Caco-2 (cell line): ENCODE measurements at regions not wholly inside any gene's neighbourhood (a gene's known extent, or its start where the extent isn't known, plus 50 kb on each side); places are given as distances from the start of the nearest gene placed in this dataset.

ENCODE experiments used
- BruUV-seq: library from RNA; stranded (reverse); fragments of 400-500 nt; replicated peaks from 2 replicates; lab custom pipeline; 2021; lab: Mats Ljungman, UMichigan
- CTCF ChIA-PET: fragments of 300-600 bp; sonication (Branson Sonifier 250); formaldehyde crosslinking; loops from one replicate; lab custom pipeline; 2022; ENCODE audit warnings: antibody characterized with exemption; lab: Charles Lee
- POLR2A ChIA-PET: fragments of 300-600 bp; sonication (Branson Sonifier 250); formaldehyde crosslinking; loops from one replicate; lab custom pipeline; 2022; ENCODE audit warnings: antibody characterized with exemption; lab: Charles Lee
- DNase-seq, 2 experiments: peaks; one replicate each; pipeline versions ENCODE4 v3.0.0 to v3.0.0-alpha.2; 2020 to 2022
- H3K27me3 ChIP-seq: replicated peaks from 2 replicates; pipeline ENCODE4 v1.6.0; 2011; ENCODE audit warnings: low read length; ENCODE audit not compliant: control insufficient read depth, insufficient read depth
- H3K36me3 ChIP-seq: 2 replicates; pipeline ENCODE4 v1.5.1; 2011; ENCODE audit warnings: low read length; ENCODE audit not compliant: control insufficient read depth, insufficient read depth
- H3K4me1 ChIP-seq: fragments of 250-450 bp; sonication (Bioruptor Pico); 2 replicates; pipeline ENCODE4 v1.5.1; 2020; ENCODE audit warnings: mild to moderate bottlenecking
- H3K4me3 ChIP-seq: 2 replicates; pipeline ENCODE4 v1.5.1; 2011; ENCODE audit warnings: low read depth, mild to moderate bottlenecking, control low read depth, low read length
- H3K9me3 ChIP-seq: fragments of 250-450 bp; sonication (Bioruptor Pico); 2 replicates; pipeline ENCODE4 v1.5.1; 2020; ENCODE audit warnings: mild to moderate bottlenecking, moderate library complexity
- H3K27ac Mint-ChIP-seq: one replicate; pipeline ENCODE4 v1.8.0; 2022; ENCODE audit warnings: mixed read lengths; ENCODE audit not compliant: unreplicated experiment
- H3K27me3 Mint-ChIP-seq: one replicate; pipeline ENCODE4 v1.8.0; 2022; ENCODE audit warnings: mixed read lengths; ENCODE audit not compliant: insufficient read depth, unreplicated experiment
- H3K36me3 Mint-ChIP-seq: one replicate; pipeline ENCODE4 v1.8.0; 2022; ENCODE audit warnings: mild to moderate bottlenecking, mixed read lengths; ENCODE audit not compliant: insufficient read depth, unreplicated experiment
- H3K4me1 Mint-ChIP-seq: one replicate; pipeline ENCODE4 v1.8.0; 2022; ENCODE audit warnings: low read depth, mixed read lengths; ENCODE audit not compliant: unreplicated experiment
- H3K4me3 Mint-ChIP-seq: one replicate; pipeline ENCODE4 v1.8.0; 2022; ENCODE audit warnings: mild to moderate bottlenecking, moderate library complexity, mixed read lengths; ENCODE audit not compliant: unreplicated experiment
- H3K9me3 Mint-ChIP-seq: one replicate; pipeline ENCODE4 v1.8.0; 2022; ENCODE audit warnings: mixed read lengths; ENCODE audit not compliant: unreplicated experiment
- intact Hi-C: fragments of 100-400 bp; cut with micrococcal nuclease; formaldehyde crosslinking; loops from one replicate; pipeline ENCODE4 v1.10.0; 2022; ENCODE audit not compliant: unreplicated experiment
- TF ChIP-seq, protein P1 (sequence below), 2 experiments: fragments of 200-600 bp in 1 of 2; IDR thresholded peaks; 1 replicate in 1 of 2; 2 replicates in 1 of 2; pipeline versions ENCODE4 v1.5.1 to v1.8.0; 2011 to 2022; ENCODE audit warnings: antibody characterized with exemption in 1 of 2, control low read depth in 1 of 2, inconsistent platforms in 1 of 2, low read depth in 1 of 2, low read length in 1 of 2, mild to moderate bottlenecking in 1 of 2, moderate library complexity in 1 of 2; ENCODE audit not compliant: insufficient read depth in 1 of 2, severe bottlenecking in 1 of 2, unreplicated experiment in 1 of 2

DNA sequence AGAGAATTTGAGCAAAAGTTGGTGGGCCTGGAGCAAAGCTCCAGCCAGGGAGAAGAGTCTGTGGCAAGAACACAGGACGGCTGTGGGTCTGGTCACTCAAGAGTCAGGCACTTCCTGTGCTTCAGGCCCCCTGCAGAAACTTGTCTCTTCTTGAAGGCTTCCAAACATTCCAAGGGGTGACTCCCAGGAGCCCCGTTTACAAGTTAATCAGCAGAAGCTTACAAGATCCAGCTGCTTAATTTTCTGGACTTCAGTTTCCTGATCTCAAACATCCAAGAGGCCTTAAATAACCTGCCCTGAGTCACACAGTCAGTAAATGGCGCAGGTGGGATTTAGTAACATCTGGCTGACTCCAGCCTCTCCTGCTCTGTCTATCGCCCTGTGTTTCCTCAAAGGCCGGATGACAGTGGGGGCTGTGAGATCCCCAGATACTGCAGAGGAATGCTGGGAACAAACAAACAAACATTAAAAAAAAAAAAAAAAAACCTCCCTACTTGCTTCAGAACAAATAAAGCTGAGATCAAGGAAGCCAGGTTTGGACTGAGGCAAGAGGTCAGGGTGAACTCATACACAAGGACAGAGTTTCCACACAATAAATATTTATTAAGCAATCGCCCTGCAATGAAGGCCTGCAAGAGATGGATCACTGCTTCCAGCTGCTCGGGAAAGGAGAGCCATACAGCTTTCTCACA, 175.4 kb upstream of the RFC3 start:
- Histone ChIP-seq H3K36me3 (no peaks in the 10 kb centered on the region), H3K4me3 (no peak overlapping the region), H3K4me1 (peaks cover 54% of the 10 kb centered on the region), H3K27me3 (no peaks in the 10 kb centered on the region), H3K9me3 (no peaks in the 10 kb centered on the region)
- Mint-ChIP-seq H3K4me3 (peak overlapping the region; percentile 22), H3K4me1 (peaks cover 60% of the 10 kb centered on the region), H3K27me3 (no peaks in the 10 kb centered on the region), H3K27ac (peak overlapping the region; percentile 89), H3K9me3 (no peaks in the 10 kb centered on the region), H3K36me3 (no peaks in the 10 kb centered on the region)
- DNase-seq, result peak; percentile 83 to 86
- BruUV-seq, result TSS peak; percentile 78
- CTCF ChIA-PET, result interaction anchor here (0.6 to 1.8 kb wide), 4 partner anchors 81 to 1191 kb away, joined by 4 to 6 read pairs (median 4); no protein-coding TSS in a partner anchor
- TF ChIP-seq, protein P1, sequence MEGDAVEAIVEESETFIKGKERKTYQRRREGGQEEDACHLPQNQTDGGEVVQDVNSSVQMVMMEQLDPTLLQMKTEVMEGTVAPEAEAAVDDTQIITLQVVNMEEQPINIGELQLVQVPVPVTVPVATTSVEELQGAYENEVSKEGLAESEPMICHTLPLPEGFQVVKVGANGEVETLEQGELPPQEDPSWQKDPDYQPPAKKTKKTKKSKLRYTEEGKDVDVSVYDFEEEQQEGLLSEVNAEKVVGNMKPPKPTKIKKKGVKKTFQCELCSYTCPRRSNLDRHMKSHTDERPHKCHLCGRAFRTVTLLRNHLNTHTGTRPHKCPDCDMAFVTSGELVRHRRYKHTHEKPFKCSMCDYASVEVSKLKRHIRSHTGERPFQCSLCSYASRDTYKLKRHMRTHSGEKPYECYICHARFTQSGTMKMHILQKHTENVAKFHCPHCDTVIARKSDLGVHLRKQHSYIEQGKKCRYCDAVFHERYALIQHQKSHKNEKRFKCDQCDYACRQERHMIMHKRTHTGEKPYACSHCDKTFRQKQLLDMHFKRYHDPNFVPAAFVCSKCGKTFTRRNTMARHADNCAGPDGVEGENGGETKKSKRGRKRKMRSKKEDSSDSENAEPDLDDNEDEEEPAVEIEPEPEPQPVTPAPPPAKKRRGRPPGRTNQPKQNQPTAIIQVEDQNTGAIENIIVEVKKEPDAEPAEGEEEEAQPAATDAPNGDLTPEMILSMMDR (IDR thresholded peaks at IDR 0.05; ENCODE audit: insufficient read depth in 1 of 2, low read depth in 1 of 2, low read length in 1 of 2, severe bottlenecking in 1 of 2, unreplicated experiment in 1 of 2), result no peak
- intact Hi-C loops, result loop anchor here (1.0 to 2.0 kb wide), 4 partner anchors 8 to 424 kb away; no protein-coding TSS in a partner anchor
- POLR2A ChIA-PET, result interaction anchor here (0.6 to 0.7 kb wide), 5 partner anchors 17 to 179 kb away, joined by 4 to 7 read pairs (median 5); no protein-coding TSS in a partner anchor

DNA sequence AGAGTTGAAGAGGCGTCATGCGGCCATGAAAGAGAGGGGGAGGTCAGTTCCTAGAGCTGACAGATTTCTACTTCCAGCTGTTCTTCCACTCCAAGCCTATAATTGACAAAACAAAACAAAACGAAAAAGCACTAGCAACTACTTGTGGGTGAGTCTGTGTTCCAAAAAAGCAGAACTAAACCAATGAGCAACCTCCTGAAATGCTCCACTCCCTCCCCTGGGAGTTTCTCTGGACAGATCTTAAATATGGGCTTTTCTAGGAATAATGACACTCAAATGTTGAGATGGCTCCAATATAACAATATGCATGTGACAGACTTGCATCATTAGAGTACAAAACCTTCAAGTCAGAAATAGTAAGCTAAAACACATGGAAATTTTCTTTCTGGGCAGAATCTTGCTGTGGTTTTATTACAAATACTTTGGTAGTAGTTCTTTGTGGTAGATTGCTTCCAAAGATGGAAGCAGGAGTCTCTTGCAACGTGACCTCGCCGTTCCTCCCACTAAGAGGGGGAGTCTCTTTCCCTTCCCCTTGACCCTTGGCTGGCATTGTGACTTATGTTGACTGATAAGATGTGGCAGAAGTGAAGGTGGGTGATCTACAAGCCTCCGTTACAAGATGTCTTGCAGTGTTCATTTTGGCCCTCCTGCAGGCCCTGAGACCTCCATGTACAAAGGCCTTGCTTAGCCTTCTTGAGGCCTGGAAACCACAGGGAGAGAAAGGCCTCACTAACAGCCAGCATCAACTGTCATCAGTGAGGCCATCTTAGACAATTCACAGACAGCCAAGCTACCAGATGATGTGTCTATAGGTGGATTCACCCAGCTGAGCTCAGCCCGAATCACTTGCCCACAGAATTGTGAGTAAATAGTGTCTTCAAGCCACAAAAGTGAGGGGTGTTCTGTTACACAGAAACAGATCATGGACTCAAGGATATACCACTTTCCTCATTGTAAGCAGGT, 173.1 kb upstream of the RFC3 start:
- POLR2A ChIA-PET, result no interaction called here

More for the DNA sequence above, 173.1 kb upstream of the RFC3 start:
- H3K4me1 ChIP-seq, result peaks cover 48% of the 10 kb centered on the region
- no peak overlapping the region for H3K4me3 Mint-ChIP-seq
- no peak overlapping the region for H3K4me3 ChIP-seq
- BruUV-seq, result no TSS peak
- CTCF ChIA-PET, result no interaction called here
- no peaks in the 10 kb centered on the region for H3K36me3 Mint-ChIP-seq
- H3K9me3 ChIP-seq, result no peaks in the 10 kb centered on the region
- H3K27me3 Mint-ChIP-seq, result no peaks in the 10 kb centered on the region
- intact Hi-C loops, result no loop called here
- no peaks in the 10 kb centered on the region for H3K9me3 Mint-ChIP-seq
- peaks cover 48% of the 10 kb centered on the region for H3K4me1 Mint-ChIP-seq
- TF ChIP-seq, protein P1 (IDR thresholded peaks at IDR 0.05; ENCODE audit: insufficient read depth in 1 of 2, low read depth in 1 of 2, low read length in 1 of 2, severe bottlenecking in 1 of 2, unreplicated experiment in 1 of 2), result no peak
- no peak overlapping the region for H3K27ac Mint-ChIP-seq
- DNase-seq, result no peak
- H3K27me3 ChIP-seq, result no peaks in the 10 kb centered on the region
- no peaks in the 10 kb centered on the region for H3K36me3 ChIP-seq
